K562 (cell line): ENCODE measurements at regions not wholly inside any gene's neighbourhood (a gene's known extent, or its start where the extent isn't known, plus 50 kb on each side); places are given as distances from the start of the nearest gene placed in this dataset.

Experiments used
- ARNT ChIP-seq, 2 experiments: fragments of 450-650 bp; IDR thresholded peaks; 2 replicates each; pipeline ENCODE4 v1.6.1; 2016; ENCODE audit warnings: mild to moderate bottlenecking in 1 of 2
- E2F4 ChIP-seq: sonication (generic); formaldehyde crosslinking; IDR thresholded peaks from 2 replicates; pipeline ENCODE4 v1.8.0; 2022; ENCODE audit warnings: mild to moderate bottlenecking, low read depth, missing genetic modification reagents
- ESRRB ChIP-seq: fragments of 250-450 bp; sonication (Bioruptor Pico); IDR thresholded peaks from 2 replicates; pipeline ENCODE4 v1.5.0; 2020; ENCODE audit warnings: mild to moderate bottlenecking, moderate library complexity, borderline replicate concordance
- MCM5 ChIP-seq: fragments of 450-650 bp; IDR thresholded peaks from 2 replicates; pipeline ENCODE4 v1.6.1; 2016; ENCODE audit warnings: low read depth
- MIER1 ChIP-seq: fragments of 450-650 bp; IDR thresholded peaks from 2 replicates; pipeline ENCODE4 v1.6.1; 2016; ENCODE audit warnings: antibody characterized with exemption, mild to moderate bottlenecking, low read depth
- RFX7 ChIP-seq: fragments of 250-450 bp; sonication (Bioruptor Pico); IDR thresholded peaks from 2 replicates; pipeline ENCODE4 v1.5.1; 2021; ENCODE audit warnings: mild to moderate bottlenecking
- SRF ChIP-seq, 2 experiments: fragments of 250-450, 450-650 bp in 1 of 2; sonication (Bioruptor Pico) in 1 of 2; sonication (generic) in 1 of 2; formaldehyde crosslinking; IDR thresholded peaks; 2 replicates each; pipeline versions ENCODE4 v1.5.0 to v1.5.1; 2020 to 2022; ENCODE audit warnings: mild to moderate bottlenecking in 1 of 2, missing genetic modification reagents in 1 of 2
- TAL1 ChIP-seq: fragments of 450-650 bp; IDR thresholded peaks from 2 replicates; pipeline ENCODE4 v1.6.1; 2016; ENCODE audit warnings: mild to moderate bottlenecking
- ZKSCAN1 ChIP-seq: fragments of 150-350 bp; IDR thresholded peaks from 2 replicates; pipeline ENCODE4 v1.6.1; 2016; ENCODE audit warnings: low read depth, low read length
- ZKSCAN3 ChIP-seq: fragments of 250-450 bp; sonication (Bioruptor Pico); IDR thresholded peaks from 2 replicates; pipeline ENCODE4 v1.4.0; 2020
- ZNF224 ChIP-seq: sonication (generic); formaldehyde crosslinking; IDR thresholded peaks from 2 replicates; pipeline ENCODE4 v1.8.0; 2022; ENCODE audit warnings: mild to moderate bottlenecking, missing genetic modification reagents
- ZNF764 ChIP-seq: fragments of 250-450 bp; sonication (Bioruptor Pico); IDR thresholded peaks from 2 replicates; pipeline ENCODE4 v1.4.0; 2020; ENCODE audit warnings: low read depth, mild to moderate bottlenecking, moderate library complexity
- ZNF79 ChIP-seq: fragments of 250-450 bp; sonication (Bioruptor Pico); IDR thresholded peaks from 2 replicates; pipeline ENCODE4 v1.4.0; 2020; ENCODE audit warnings: low read depth, mild to moderate bottlenecking, moderate library complexity
- TF ChIP-seq, protein P1 (sequence below), 2 experiments: fragments of 450-650 bp; IDR thresholded peaks; 2 replicates each; pipeline ENCODE4 v1.6.1; 2016; ENCODE audit warnings: mild to moderate bottlenecking in 2 of 2, borderline replicate concordance in 1 of 2, low read depth in 1 of 2, moderate library complexity in 1 of 2
- TF ChIP-seq, protein P2 (sequence below): fragments of 450-650 bp; conservative IDR thresholded peaks from 2 replicates; pipeline ENCODE4 v1.6.1; 2016; ENCODE audit warnings: missing genetic modification characterization, low read depth, mild to moderate bottlenecking, control low read depth, missing compliant biosample characterization
- TF ChIP-seq, protein P3 (sequence below): fragments of 450-650 bp; formaldehyde crosslinking; IDR thresholded peaks from 2 replicates; pipeline ENCODE4 v1.4.0; 2020; ENCODE audit warnings: mild to moderate bottlenecking, moderate library complexity

DNA sequence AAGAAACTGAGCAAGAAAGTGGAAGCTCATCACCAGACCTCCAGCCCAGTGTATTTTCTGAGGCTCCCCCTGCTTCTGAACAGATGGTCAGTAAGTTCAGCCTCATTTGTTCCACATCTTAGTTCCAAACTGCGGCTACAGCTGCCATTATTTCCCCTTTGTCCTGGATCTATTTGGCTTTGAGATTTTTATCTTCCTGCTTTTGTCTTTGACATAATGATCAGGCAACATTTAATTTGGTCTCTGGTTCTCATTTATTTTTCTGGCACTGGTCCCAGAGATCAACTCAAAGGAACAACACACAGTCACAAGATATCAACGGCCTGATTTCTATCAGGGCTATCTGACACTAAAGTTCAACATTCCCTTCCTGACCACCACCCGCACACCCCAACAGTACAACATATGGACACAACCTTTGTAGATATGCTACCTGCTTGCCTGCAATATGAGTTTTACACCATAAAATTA is 137.5 kb downstream of the FAM76B start (continued):
- TF ChIP-seq, protein P1, sequence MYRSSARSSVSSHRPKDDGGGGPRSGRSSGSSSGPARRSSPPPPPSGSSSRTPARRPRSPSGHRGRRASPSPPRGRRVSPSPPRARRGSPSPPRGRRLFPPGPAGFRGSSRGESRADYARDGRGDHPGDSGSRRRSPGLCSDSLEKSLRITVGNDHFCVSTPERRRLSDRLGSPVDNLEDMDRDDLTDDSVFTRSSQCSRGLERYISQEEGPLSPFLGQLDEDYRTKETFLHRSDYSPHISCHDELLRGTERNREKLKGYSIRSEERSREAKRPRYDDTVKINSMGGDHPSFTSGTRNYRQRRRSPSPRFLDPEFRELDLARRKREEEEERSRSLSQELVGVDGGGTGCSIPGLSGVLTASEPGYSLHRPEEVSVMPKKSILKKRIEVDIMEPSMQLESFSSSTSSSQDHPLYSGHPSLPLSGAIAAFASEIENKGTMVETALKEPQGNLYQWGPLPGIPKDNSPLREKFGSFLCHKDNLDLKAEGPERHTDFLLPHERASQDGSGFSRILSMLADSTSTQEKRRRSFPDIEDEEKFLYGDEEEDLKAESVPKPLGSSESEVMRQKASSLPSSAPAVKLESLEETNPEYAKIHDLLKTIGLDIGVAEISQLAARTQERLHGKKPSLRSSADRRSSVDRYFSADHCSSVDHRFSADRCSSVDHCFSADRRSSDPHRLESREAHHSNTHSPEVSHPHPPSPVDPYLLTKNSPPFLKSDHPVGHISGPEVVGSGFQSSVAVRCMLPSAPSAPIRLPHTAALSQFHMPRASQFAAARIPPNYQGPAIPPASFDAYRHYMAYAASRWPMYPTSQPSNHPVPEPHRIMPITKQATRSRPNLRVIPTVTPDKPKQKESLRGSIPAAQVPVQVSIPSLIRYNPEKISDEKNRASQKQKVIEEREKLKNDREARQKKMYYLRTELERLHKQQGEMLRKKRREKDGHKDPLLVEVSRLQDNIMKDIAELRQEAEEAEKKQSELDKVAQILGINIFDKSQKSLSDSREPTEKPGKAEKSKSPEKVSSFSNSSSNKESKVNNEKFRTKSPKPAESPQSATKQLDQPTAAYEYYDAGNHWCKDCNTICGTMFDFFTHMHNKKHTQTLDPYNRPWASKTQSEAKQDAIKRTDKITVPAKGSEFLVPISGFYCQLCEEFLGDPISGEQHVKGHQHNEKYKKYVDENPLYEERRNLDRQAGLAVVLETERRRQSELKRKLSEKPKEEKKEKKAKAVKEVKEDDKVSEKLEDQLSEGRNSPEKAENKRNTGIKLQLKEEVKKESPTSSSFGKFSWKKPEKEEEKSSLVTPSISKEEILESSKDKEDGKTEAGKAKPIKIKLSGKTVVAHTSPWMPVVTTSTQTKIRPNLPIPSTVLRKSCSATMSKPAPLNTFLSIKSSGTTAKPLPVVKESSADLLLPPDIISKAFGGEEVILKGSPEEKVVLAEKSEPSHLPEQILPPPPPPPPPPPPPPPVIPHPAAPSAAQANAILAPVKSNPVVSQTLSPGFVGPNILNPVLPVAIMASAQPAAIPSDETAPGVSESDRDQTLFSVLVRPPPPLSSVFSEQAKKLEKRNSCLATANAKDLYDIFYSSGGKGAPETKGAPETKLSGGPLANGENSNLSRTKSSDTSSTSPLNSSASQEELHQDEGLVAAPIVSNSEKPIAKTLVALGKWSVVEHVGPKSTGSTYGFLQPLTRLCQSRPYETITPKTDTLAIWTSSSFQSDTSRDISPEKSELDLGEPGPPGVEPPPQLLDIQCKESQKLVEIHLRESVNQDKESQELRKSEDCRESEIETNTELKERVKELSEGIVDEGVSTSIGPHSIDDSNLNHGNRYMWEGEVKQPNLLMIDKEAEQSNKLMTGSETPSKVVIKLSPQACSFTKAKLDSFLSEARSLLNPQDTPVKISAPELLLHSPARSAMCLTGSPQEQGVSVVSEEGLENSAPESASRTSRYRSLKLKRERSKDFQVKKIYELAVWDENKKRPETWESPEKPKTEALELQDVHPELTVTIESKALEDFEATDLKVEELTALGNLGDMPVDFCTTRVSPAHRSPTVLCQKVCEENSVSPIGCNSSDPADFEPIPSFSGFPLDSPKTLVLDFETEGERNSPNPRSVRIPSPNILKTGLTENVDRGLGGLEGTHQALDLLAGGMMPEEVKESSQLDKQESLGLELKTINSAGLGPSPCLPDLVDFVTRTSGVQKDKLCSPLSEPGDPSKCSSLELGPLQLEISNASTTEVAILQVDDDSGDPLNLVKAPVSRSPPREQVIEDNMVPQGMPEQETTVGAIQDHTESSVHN (IDR thresholded peaks at IDR 0.05; ENCODE audit: borderline replicate concordance in 1 of 2, low read depth in 1 of 2): no peak
- TF ChIP-seq ESRRB (CRISPR knock-in tag) (no peak), ARNT (IDR thresholded peaks at IDR 0.05) (no peak), RFX7 (CRISPR knock-in tag) (no peak), ZNF224 (CRISPR knock-in tag) (no peak), ZNF764 (no peak), E2F4 (CRISPR knock-in tag) (no peak), MCM5 (no peak), ZNF79 (no peak), SRF (CRISPR knock-in tag; IDR thresholded peaks at IDR 0.05) (no peak), MIER1 (no peak), ZKSCAN1 (no peak), TAL1 (peak; percentile 68), ZKSCAN3 (no peak)
- TF ChIP-seq, protein P2, sequence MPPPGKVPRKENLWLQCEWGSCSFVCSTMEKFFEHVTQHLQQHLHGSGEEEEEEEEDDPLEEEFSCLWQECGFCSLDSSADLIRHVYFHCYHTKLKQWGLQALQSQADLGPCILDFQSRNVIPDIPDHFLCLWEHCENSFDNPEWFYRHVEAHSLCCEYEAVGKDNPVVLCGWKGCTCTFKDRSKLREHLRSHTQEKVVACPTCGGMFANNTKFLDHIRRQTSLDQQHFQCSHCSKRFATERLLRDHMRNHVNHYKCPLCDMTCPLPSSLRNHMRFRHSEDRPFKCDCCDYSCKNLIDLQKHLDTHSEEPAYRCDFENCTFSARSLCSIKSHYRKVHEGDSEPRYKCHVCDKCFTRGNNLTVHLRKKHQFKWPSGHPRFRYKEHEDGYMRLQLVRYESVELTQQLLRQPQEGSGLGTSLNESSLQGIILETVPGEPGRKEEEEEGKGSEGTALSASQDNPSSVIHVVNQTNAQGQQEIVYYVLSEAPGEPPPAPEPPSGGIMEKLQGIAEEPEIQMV: no peak
- TF ChIP-seq, protein P3, sequence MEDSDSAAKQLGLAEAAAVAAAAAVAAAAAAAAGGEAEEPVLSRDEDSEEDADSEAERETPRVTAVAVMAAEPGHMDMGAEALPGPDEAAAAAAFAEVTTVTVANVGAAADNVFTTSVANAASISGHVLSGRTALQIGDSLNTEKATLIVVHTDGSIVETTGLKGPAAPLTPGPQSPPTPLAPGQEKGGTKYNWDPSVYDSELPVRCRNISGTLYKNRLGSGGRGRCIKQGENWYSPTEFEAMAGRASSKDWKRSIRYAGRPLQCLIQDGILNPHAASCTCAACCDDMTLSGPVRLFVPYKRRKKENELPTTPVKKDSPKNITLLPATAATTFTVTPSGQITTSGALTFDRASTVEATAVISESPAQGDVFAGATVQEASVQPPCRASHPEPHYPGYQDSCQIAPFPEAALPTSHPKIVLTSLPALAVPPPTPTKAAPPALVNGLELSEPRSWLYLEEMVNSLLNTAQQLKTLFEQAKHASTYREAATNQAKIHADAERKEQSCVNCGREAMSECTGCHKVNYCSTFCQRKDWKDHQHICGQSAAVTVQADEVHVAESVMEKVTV (CRISPR knock-in tag): no peak
